ENCODE measurements at regions not wholly inside any gene's neighbourhood (a gene's known extent, or its start where the extent isn't known, plus 50 kb on each side); places are given as distances from the start of the nearest gene placed in this dataset.

- no peak for DNase-seq
Measured at GRCh38 chr2:180656455-180656847, 324.0 kb upstream of the UBE2E3 start.

GRCh38 chr2:180655842-180656454 is 324.5 kb upstream of the UBE2E3 start:
- DNase-seq = no peak

GRCh38 chr2:180655393-180655792 is 325.0 kb upstream of the UBE2E3 start:
- DNase-seq = no peak

GRCh38 chr2:180653481-180653880 is 326.9 kb upstream of the UBE2E3 start:
- DNase-seq = peak; percentile 54

GRCh38 chr2:180652794-180653193 is 327.6 kb upstream of the UBE2E3 start:
- DNase-seq = no peak

- no peak for DNase-seq
Measured at GRCh38 chr2:180651596-180651995, 328.8 kb upstream of the UBE2E3 start.

GRCh38 chr2:180647621-180648020 is 332.8 kb upstream of the UBE2E3 start:
- no peak for DNase-seq

GRCh38 chr2:180647221-180647620 is 333.2 kb upstream of the UBE2E3 start:
- DNase-seq = no peak

GRCh38 chr2:180646756-180647155 is 333.6 kb upstream of the UBE2E3 start:
- no peak for DNase-seq

GRCh38 chr2:180644709-180645108 is 335.7 kb upstream of the UBE2E3 start:
- DNase-seq = no peak

GRCh38 chr2:180630756-180631155 is 349.6 kb upstream of the UBE2E3 start:
- DNase-seq = no peak

- no peak for DNase-seq
Measured at GRCh38 chr2:180625006-180625844, 355.2 kb upstream of the UBE2E3 start.

GRCh38 chr2:180621941-180622918 is 358.2 kb upstream of the UBE2E3 start:
- no peak for DNase-seq

- no peak for DNase-seq
Measured at GRCh38 chr2:180621366-180621765, 359.0 kb upstream of the UBE2E3 start.

- DNase-seq = no peak
Measured at GRCh38 chr2:180618570-180618969, 361.8 kb upstream of the UBE2E3 start.

GRCh38 chr2:180614776-180615175 is 365.6 kb upstream of the UBE2E3 start:
- no peak for DNase-seq

- DNase-seq = peak; percentile 3
Measured at GRCh38 chr2:180609626-180610340, 370.6 kb upstream of the UBE2E3 start.

- no peak for DNase-seq
Measured at GRCh38 chr2:180607514-180608049, 372.8 kb upstream of the UBE2E3 start.

- no peak for DNase-seq
Measured at GRCh38 chr2:180604077-180604476, 376.3 kb upstream of the UBE2E3 start.

- DNase-seq = no peak
Measured at GRCh38 chr2:180601016-180601415, 379.4 kb upstream of the UBE2E3 start.

- no peak for DNase-seq
Measured at GRCh38 chr2:180599804-180600203, 380.6 kb upstream of the UBE2E3 start.

- no peak for DNase-seq
Measured at GRCh38 chr2:180597179-180597578, 383.2 kb upstream of the UBE2E3 start.
